Breast epithelium (tissue), 4 donors: ENCODE measurements at regions not wholly inside any gene's neighbourhood (a gene's known extent, or its start where the extent isn't known, plus 50 kb on each side); places are given as distances from the start of the nearest gene placed in this dataset.
"Not testable (repeated sequence)": the region's sequence is repeated elsewhere in the genome, so short reads cannot be mapped to it uniquely, and the experiment has no call there.

Experiments used
- DNase-seq, 2 donors: peaks; one replicate each; pipeline ENCODE4 v3.0.0-alpha.2; 2019; ENCODE audit warnings: low spot score in 2 of 2
- H3K27ac ChIP-seq, 2 donors: fragments of 200-600 bp; sonication (generic) in 1 of 2; one replicate each; pipeline ENCODE4 v1.5.1; 2016 to 2019; ENCODE audit warnings: mild to moderate bottlenecking in 1 of 2
- H3K27me3 ChIP-seq, 2 donors: fragments of 200-600 bp; sonication (generic) in 1 of 2; one replicate each; pipeline versions ENCODE4 v1.5.1 to v1.6.0; 2017 to 2019; ENCODE audit warnings: control low read depth in 1 of 2, mild to moderate bottlenecking in 1 of 2
- H3K36me3 ChIP-seq: fragments of 200-600 bp; one replicate; pipeline ENCODE4 v1.5.1; 2019
- H3K4me1 ChIP-seq, 2 donors: fragments of 200-600 bp; sonication (generic); one replicate each; pipeline ENCODE4 v1.5.1; 2016 to 2019; ENCODE audit warnings: control low read depth in 1 of 2
- H3K4me3 ChIP-seq, 3 donors: fragments of 200-600 bp; sonication (generic); 1 replicate in 2 of 3; 2 replicates in 1 of 3; pipeline ENCODE4 v1.5.1; 2016 to 2019; ENCODE audit warnings: mild to moderate bottlenecking in 3 of 3, moderate library complexity in 2 of 3
- H3K9me3 ChIP-seq, 2 donors: fragments of 200-600 bp; sonication (generic) in 1 of 2; one replicate each; pipeline ENCODE4 v1.5.1; 2016 to 2019; ENCODE audit warnings: control low read depth in 1 of 2
- CTCF ChIP-seq, 3 donors: fragments of 450-650 bp; IDR thresholded peaks; one replicate each; pipeline ENCODE4 v1.5.1; 2016 to 2017; ENCODE audit warnings: antibody characterized with exemption in 3 of 3, mild to moderate bottlenecking in 3 of 3, moderate library complexity in 3 of 3
- POLR2A ChIP-seq: fragments of 450-650 bp; IDR thresholded peaks from one replicate; pipeline ENCODE4 v1.6.1; 2016; ENCODE audit warnings: antibody characterized with exemption, mild to moderate bottlenecking, moderate library complexity
- POLR2AphosphoS5 ChIP-seq, 3 donors: sonication (generic); formaldehyde crosslinking; IDR thresholded peaks; one replicate each; pipeline ENCODE4 v1.6.1; 2017; ENCODE audit warnings: antibody characterized with exemption in 3 of 3
- intact Hi-C: fragments of 100-400 bp; cut with DNase I; formaldehyde crosslinking; loops from one replicate; pipeline ENCODE4 v1.15.1; 2023; ENCODE audit warnings: low total_unique reads

DNA sequence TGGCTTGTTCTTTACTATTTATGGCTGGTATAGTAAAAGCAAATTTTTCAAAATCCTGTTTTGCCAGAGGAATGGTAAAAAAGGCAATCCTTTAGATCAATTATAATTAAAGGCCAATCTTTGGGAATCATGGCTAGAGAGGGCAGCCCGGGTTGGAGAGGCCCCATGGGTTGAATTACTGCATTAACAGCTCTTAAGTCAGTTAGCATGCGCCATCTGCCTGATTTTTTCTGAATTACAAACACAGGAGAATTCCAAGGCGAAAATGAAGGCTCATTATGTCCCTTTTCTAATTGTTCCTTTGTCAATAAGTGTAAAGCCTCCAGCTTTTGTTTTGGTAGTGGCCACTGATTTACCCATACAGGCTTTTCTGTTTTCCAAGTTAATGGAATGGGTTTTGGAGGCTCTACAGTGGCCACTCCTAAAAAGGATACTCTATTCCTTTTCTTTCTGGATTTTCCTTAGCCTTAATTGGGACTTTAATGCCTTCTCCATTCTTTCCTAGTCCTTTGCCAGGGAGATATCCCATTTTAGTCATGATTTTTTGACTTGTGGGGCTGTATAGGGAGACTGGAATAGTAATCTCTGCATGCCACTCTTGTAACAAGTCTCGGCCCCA is 114.9 kb upstream of the LARP1 start:
- H3K27ac ChIP-seq, H3K4me1 ChIP-seq, H3K36me3 ChIP-seq, H3K4me3 ChIP-seq, H3K27me3 ChIP-seq, DNase-seq, H3K9me3 ChIP-seq: not testable (repeated sequence)
- intact Hi-C loops: loop anchor here (5.0 kb wide), 1 partner anchor 238 kb away; no protein-coding TSS in a partner anchor
- peak; percentile 16 to 51 (median 28) for TF ChIP-seq CTCF (IDR thresholded peaks at IDR 0.05)

GRCh38 chr5:154636786-154637185 is 118.4 kb upstream of the LARP1 start:
- H3K27me3 ChIP-seq, H3K36me3 ChIP-seq, H3K4me1 ChIP-seq, H3K9me3 ChIP-seq, intact Hi-C loops, H3K4me3 ChIP-seq, DNase-seq, H3K27ac ChIP-seq: not testable (repeated sequence)

DNA sequence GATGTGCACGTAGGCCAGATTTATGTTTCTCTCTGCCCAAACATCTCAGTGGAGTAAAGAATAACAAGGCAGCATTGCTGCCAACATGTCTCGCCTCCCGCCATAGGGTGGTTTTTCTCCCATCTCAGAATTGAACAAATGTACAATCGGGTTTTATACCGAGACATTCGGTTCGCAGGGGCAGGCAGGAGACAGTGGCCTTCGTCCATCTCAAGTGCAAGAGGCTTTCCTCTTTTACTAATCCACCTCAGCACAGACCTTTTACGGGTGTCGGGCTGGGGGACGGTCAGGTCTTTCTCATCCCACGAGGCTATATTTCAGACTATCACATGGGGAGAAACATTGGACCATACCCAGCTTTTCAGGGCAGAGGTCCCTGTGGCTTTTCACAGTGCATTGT is 118.9 kb upstream of the LARP1 start:
- H3K4me1 ChIP-seq, H3K36me3 ChIP-seq, H3K4me3 ChIP-seq, H3K27me3 ChIP-seq, DNase-seq, intact Hi-C loops, H3K27ac ChIP-seq, H3K9me3 ChIP-seq: not testable (repeated sequence)

GRCh38 chr5:154633744-154634143 is 121.4 kb upstream of the LARP1 start:
- H3K27me3 ChIP-seq, intact Hi-C loops, H3K4me3 ChIP-seq, H3K9me3 ChIP-seq, H3K4me1 ChIP-seq, DNase-seq, H3K36me3 ChIP-seq, H3K27ac ChIP-seq: not testable (repeated sequence)

- DNase-seq: no peak
- intact Hi-C loops: no loop called here
These were observed 124.0 kb upstream of the LARP1 start for GRCh38 chr5:154631141-154631540.

GRCh38 chr5:154630410-154630809 is 124.8 kb upstream of the LARP1 start:
- no peaks in the 10 kb centered on the region for H3K27me3 ChIP-seq
- intact Hi-C loops: no loop called here

More at GRCh38 chr5:154631141-154631540, 124.0 kb upstream of the LARP1 start:
- no peaks in the 10 kb centered on the region for H3K27me3 ChIP-seq
- no peaks in the 10 kb centered on the region for H3K4me1 ChIP-seq
- H3K27ac ChIP-seq: no peak overlapping the region
- no peaks in the 10 kb centered on the region for H3K36me3 ChIP-seq
- no peak overlapping the region for H3K4me3 ChIP-seq
- TF ChIP-seq CTCF (IDR thresholded peaks at IDR 0.05) (no peak), POLR2AphosphoS5 (IDR thresholded peaks at IDR 0.05) (no peak), POLR2A (no peak)
- H3K9me3 ChIP-seq: no peaks in the 10 kb centered on the region

More at GRCh38 chr5:154630410-154630809, 124.8 kb upstream of the LARP1 start:
- Histone ChIP-seq H3K36me3 (no peaks in the 10 kb centered on the region), H3K4me3 (no peak overlapping the region), H3K4me1 (no peaks in the 10 kb centered on the region), H3K27ac (no peak overlapping the region), H3K9me3 (no peaks in the 10 kb centered on the region)
- TF ChIP-seq POLR2A: no peak
- TF ChIP-seq CTCF (IDR thresholded peaks at IDR 0.05): no peak
- TF ChIP-seq POLR2AphosphoS5 (IDR thresholded peaks at IDR 0.05): no peak
- DNase-seq: no peak
